AG10803 (cell line): ENCODE measurements at regions not wholly inside any gene's neighbourhood (a gene's known extent, or its start where the extent isn't known, plus 50 kb on each side); places are given as distances from the start of the nearest gene placed in this dataset.
"Not testable (repeated sequence)": the region's sequence is repeated elsewhere in the genome, so short reads cannot be mapped to it uniquely, and the experiment has no call there.

Experiments
- DNase-seq: peaks from one replicate; pipeline ENCODE4 v3.0.0; 2010; ENCODE audit warnings: low read depth
- H3K4me3 ChIP-seq: 2 replicates; pipeline ENCODE4 v1.5.1; 2011; ENCODE audit warnings: mild to moderate bottlenecking, low read length, control low read depth
- TF ChIP-seq, protein P1 (sequence below): conservative IDR thresholded peaks from 2 replicates; pipeline ENCODE4 v1.5.1; 2011; ENCODE audit warnings: mild to moderate bottlenecking, low read length, control low read depth, inconsistent platforms

DNA sequence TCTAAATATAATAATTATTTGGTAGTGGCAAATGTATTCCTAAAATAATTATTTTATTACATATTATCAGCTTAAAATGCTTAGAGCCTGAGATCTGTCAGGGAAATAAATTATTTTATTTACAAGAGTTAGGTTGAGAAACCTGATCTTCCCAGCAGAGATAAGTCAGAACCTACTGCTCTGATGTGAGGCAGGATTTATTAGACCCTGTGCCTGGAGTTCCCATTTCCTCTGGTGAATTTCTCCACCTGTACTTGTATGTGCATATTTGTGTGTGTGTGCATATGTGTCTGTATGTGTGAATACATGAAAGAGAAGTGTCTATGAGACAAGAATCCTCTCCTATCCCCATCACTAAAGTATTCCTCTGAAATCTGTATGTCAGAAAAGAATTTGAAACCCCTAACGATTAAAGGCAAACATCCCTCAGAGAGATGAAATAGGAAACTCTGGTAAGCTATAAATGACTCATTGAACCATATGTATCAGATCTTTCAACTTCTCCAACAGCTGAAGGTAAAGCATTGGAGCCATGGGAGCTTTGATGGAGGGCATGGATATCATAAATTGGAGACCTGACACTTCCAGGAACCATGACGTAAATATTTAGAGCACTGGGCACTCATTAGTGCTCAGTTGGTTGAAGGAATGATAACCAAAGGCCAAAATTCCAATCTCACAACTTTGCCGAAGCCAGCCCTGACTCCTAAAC, 190.9 kb downstream of the XPNPEP1 start:
- TF ChIP-seq, protein P1, sequence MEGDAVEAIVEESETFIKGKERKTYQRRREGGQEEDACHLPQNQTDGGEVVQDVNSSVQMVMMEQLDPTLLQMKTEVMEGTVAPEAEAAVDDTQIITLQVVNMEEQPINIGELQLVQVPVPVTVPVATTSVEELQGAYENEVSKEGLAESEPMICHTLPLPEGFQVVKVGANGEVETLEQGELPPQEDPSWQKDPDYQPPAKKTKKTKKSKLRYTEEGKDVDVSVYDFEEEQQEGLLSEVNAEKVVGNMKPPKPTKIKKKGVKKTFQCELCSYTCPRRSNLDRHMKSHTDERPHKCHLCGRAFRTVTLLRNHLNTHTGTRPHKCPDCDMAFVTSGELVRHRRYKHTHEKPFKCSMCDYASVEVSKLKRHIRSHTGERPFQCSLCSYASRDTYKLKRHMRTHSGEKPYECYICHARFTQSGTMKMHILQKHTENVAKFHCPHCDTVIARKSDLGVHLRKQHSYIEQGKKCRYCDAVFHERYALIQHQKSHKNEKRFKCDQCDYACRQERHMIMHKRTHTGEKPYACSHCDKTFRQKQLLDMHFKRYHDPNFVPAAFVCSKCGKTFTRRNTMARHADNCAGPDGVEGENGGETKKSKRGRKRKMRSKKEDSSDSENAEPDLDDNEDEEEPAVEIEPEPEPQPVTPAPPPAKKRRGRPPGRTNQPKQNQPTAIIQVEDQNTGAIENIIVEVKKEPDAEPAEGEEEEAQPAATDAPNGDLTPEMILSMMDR = no peak
- no peak overlapping the region for H3K4me3 ChIP-seq
- no peak for DNase-seq

DNA sequence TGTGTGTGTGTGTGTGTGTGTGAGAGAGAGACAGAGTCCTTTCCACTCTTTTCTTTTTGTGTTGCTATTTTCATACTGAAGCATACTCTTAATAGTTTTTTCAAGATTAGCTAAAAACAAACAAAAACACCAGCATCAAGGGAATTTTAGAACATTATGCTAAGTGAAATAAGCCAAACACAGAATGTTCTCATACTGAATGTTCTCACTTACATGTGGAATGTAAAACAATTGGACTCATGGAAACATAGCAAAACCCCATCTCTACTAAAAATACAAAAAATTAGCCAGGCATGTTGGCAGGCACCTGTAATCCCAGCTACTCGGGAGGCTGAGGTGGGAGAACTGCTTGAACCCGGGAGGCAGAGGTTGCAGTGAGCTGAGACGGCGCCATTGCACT, 193.4 kb downstream of the XPNPEP1 start:
- not testable (repeated sequence) for H3K4me3 ChIP-seq

GRCh38 chr10:109727436-109727835, 195.9 kb downstream of the XPNPEP1 start:
- H3K4me3 ChIP-seq = no peak overlapping the region
- no peak for DNase-seq
- TF ChIP-seq, protein P1 = no peak

More for the DNA sequence above, 193.4 kb downstream of the XPNPEP1 start:
- not testable (repeated sequence) for DNase-seq

DNA sequence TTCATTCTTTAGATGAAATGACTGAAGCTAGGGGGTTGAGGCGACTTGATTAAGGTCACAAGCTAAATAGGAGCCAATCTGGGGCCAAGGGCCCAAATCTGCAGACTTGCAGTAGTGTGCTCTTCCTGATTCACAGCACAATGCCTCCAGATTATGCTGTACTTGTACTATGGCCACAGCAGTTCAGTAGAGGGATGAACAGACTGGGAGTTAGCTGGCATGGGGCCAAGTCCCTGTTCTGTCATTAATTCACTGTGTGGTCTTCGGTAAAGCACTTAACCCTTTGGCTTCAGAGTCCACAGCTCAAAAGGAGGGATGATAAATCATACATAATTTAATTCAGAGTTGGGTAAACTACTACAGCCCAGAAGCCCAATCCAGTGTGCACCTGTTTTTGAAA, 196.8 kb downstream of the XPNPEP1 start:
- no peak overlapping the region for H3K4me3 ChIP-seq
- TF ChIP-seq, protein P1 = no peak
- DNase-seq = no peak

- H3K4me3 ChIP-seq = no peak overlapping the region
- DNase-seq = no peak
- TF ChIP-seq, protein P1 = no peak
Measured at GRCh38 chr10:109723305-109723704, 200.0 kb downstream of the XPNPEP1 start.

- TF ChIP-seq, protein P1 = no peak
- H3K4me3 ChIP-seq = no peak overlapping the region
- no peak for DNase-seq
Measured at GRCh38 chr10:109721453-109722064, 201.8 kb downstream of the XPNPEP1 start.

DNA sequence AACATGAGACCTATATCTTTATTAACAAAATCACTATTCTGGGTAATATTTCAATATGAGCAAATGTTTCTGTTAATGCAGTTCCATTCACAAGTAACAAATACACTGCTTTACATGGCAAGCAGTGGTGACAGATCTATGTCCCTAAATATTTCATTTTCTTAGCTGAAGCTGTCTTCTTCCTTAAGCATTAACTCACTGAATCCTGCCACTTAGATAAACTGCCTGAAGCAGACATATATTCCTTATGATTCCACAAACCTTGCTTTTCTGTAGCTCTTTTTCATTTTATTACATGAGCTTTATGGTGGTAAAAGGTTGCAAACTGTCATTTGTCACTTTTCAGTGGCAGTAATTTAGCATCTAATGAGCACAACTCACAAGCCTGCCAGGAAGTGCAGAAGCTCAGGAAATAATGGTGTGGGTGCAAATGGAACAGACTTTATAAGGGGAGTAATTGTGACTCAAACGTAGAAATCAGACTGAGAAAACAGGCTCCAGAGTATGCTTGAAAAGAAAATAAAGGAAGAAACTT, 217.2 kb downstream of the XPNPEP1 start:
- DNase-seq = no peak
- TF ChIP-seq, protein P1 = no peak
- no peak overlapping the region for H3K4me3 ChIP-seq
